ENCODE measurements at regions not wholly inside any gene's neighbourhood (a gene's known extent, or its start where the extent isn't known, plus 50 kb on each side); places are given as distances from the start of the nearest gene placed in this dataset.

DNA sequence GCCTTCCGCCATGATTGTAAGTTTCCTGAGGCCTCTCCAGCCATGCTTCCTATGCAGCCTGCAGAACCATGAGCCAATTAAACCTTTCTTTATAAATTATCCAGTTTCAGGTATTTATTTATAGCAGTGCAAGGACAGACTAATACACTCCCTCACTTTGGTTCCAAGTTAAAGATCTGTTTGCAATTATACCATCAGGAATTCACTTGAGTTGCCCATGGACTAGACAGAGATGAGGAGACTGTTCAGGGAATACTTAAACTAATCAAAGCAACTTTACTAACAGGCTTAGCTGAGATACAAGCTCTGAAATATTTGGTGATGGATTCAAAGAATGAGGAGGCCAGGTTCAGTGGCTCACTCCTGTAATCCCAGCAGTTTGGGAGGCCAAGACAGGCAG lies 190.0 kb downstream of the MTCL1 start:
- TF ChIP-seq EZH2phosphoT487 (IDR thresholded peaks at IDR 0.05; ENCODE audit: borderline replicate concordance) = no peak
- TF ChIP-seq CTCF (conservative IDR thresholded peaks at IDR 0.05; ENCODE audit: low read length) = no peak
